GM23338 (cell line): ENCODE measurements at regions not wholly inside any gene's neighbourhood (a gene's known extent, or its start where the extent isn't known, plus 50 kb on each side); places are given as distances from the start of the nearest gene placed in this dataset.

Experiments used
- ATAC-seq: fragments of 200-7000 bp; cut with Tn5 transposase; 3 replicates; pipeline ENCODE4 v1.9.1; 2020
- DNase-seq: peaks from one replicate; pipeline ENCODE4 v3.0.0-alpha.2; 2015; ENCODE audit warnings: low spot score
- H2AFZ ChIP-seq: fragments of 200-600 bp; sonication (generic); 2 replicates; pipeline ENCODE4 v1.8.0; 2016; ENCODE audit warnings: antibody characterized with exemption, mild to moderate bottlenecking, moderate library complexity
- H3F3A ChIP-seq: fragments of 200-600 bp; sonication (generic); replicated peaks from 2 replicates; pipeline ENCODE4 v1.8.0; 2017; ENCODE audit warnings: antibody characterized with exemption, mixed run types, low read depth
- H3K27ac ChIP-seq: fragments of 200-600 bp; sonication (generic); 2 replicates; pipeline ENCODE4 v1.6.1; 2016; ENCODE audit warnings: low read depth
- H3K27me3 ChIP-seq: fragments of 200-600 bp; sonication (generic); 2 replicates; pipeline ENCODE4 v1.8.0; 2016; ENCODE audit warnings: mild to moderate bottlenecking, mixed run types, moderate library complexity; ENCODE audit not compliant: insufficient read depth
- H3K36me3 ChIP-seq: fragments of 200-600 bp; sonication (generic); 2 replicates; pipeline ENCODE4 v1.8.0; 2016; ENCODE audit warnings: mild to moderate bottlenecking; ENCODE audit not compliant: insufficient read depth
- H3K4me1 ChIP-seq: fragments of 200-600 bp; sonication (generic); 2 replicates; pipeline ENCODE4 v1.8.0; 2016; ENCODE audit warnings: mild to moderate bottlenecking, moderate library complexity; ENCODE audit not compliant: insufficient read depth
- H3K4me2 ChIP-seq: fragments of 200-600 bp; sonication (generic); 2 replicates; pipeline ENCODE4 v1.7.1; 2017; ENCODE audit warnings: mixed run types
- H3K4me3 ChIP-seq: fragments of 200-600 bp; sonication (generic); 2 replicates; pipeline ENCODE4 v1.6.1; 2016; ENCODE audit warnings: mixed run types
- H3K79me2 ChIP-seq: fragments of 200-600 bp; sonication (generic); replicated peaks from 2 replicates; pipeline ENCODE4 v1.8.0; 2017; ENCODE audit warnings: mild to moderate bottlenecking; ENCODE audit not compliant: insufficient read depth
- H3K9me2 ChIP-seq: fragments of 200-600 bp; sonication (generic); 2 replicates; pipeline ENCODE4 v1.8.0; 2017; ENCODE audit not compliant: insufficient read depth
- H4K20me1 ChIP-seq: fragments of 200-600 bp; sonication (generic); replicated peaks from 2 replicates; pipeline ENCODE4 v1.8.0; 2017; ENCODE audit warnings: mild to moderate bottlenecking; ENCODE audit not compliant: insufficient read depth
- H3K27ac Mint-ChIP-seq: 2 replicates; pipeline ENCODE4 v1.8.0; 2020; ENCODE audit warnings: inconsistent platforms, mild to moderate bottlenecking, moderate library complexity, mixed read lengths
- H3K27me3 Mint-ChIP-seq: 3 replicates; pipeline ENCODE4 v1.8.0; 2022; ENCODE audit warnings: low read depth, mild to moderate bottlenecking, moderate library complexity, mixed read lengths, inconsistent platforms; ENCODE audit not compliant: insufficient read depth, poor library complexity
- H3K36me3 Mint-ChIP-seq: 3 replicates; pipeline ENCODE4 v1.8.0; 2021; ENCODE audit warnings: low read depth, mild to moderate bottlenecking, inconsistent platforms, moderate library complexity, mixed read lengths
- H3K4me1 Mint-ChIP-seq: 3 replicates; pipeline ENCODE4 v1.8.0; 2020; ENCODE audit warnings: mild to moderate bottlenecking, inconsistent platforms, mixed read lengths
- H3K4me3 Mint-ChIP-seq: 3 replicates; pipeline ENCODE4 v1.8.0; 2021; ENCODE audit warnings: moderate library complexity, mild to moderate bottlenecking, inconsistent platforms, mixed read lengths
- H3K9me3 Mint-ChIP-seq: 3 replicates; pipeline ENCODE4 v1.8.0; 2020; ENCODE audit warnings: moderate library complexity, mild to moderate bottlenecking, inconsistent platforms, mixed read lengths
- CREB1 ChIP-seq: fragments of 250-450 bp; sonication (Bioruptor Pico); IDR thresholded peaks from 2 replicates; pipeline ENCODE4 v1.5.0; 2020; ENCODE audit warnings: low read depth, mild to moderate bottlenecking, moderate library complexity
- ETS1 ChIP-seq: IDR thresholded peaks from 2 replicates; pipeline ENCODE4 v1.6.1; 2016; ENCODE audit warnings: antibody characterized with exemption
- EZH2 ChIP-seq: fragments of 200-600 bp; sonication (generic); IDR thresholded peaks from one replicate; pipeline ENCODE4 v1.8.0; 2017; ENCODE audit warnings: antibody characterized with exemption, mild to moderate bottlenecking, low read depth; ENCODE audit not compliant: unreplicated experiment
- EZH2phosphoT487 ChIP-seq: fragments of 200-600 bp; sonication (generic); IDR thresholded peaks from one replicate; pipeline ENCODE4 v1.8.1; 2018; ENCODE audit warnings: antibody characterized with exemption; ENCODE audit not compliant: unreplicated experiment
- NANOG ChIP-seq: IDR thresholded peaks from 2 replicates; pipeline ENCODE4 v1.6.1; 2016; ENCODE audit warnings: antibody characterized with exemption, borderline replicate concordance
- STAT1 ChIP-seq: IDR thresholded peaks from one replicate; pipeline ENCODE4 v1.6.1; 2016; ENCODE audit warnings: antibody characterized with exemption; ENCODE audit not compliant: unreplicated experiment
- ZNF114 ChIP-seq: fragments of 250-450 bp; sonication (Bioruptor Pico); IDR thresholded peaks from 2 replicates; pipeline ENCODE4 v1.5.0; 2020; ENCODE audit warnings: mild to moderate bottlenecking, moderate library complexity
- ZNF331 ChIP-seq: fragments of 250-450 bp; sonication (Bioruptor Pico); IDR thresholded peaks from 2 replicates; pipeline ENCODE4 v1.5.0; 2020; ENCODE audit warnings: low read depth, mild to moderate bottlenecking, moderate library complexity
- TF ChIP-seq, protein P1 (sequence below), 2 experiments: fragments of 200-600 bp in 1 of 2; sonication (generic) in 1 of 2; conservative IDR thresholded peaks; 2 replicates each; pipeline versions ENCODE4 v1.5.1 to v1.6.1; 2016 to 2017; ENCODE audit warnings: antibody characterized with exemption in 2 of 2, low read depth in 2 of 2, mild to moderate bottlenecking in 2 of 2, moderate library complexity in 1 of 2

- Histone ChIP-seq H3K4me2 (no peak overlapping the region), H2AFZ (no peak overlapping the region), H3K4me1 (no peaks in the 10 kb centered on the region), H3K27me3 (no peaks in the 10 kb centered on the region), H3F3A (no peaks in the 10 kb centered on the region), H3K27ac (no peak overlapping the region), H3K79me2 (no peaks in the 10 kb centered on the region), H3K4me3 (no peak overlapping the region), H3K9me2 (no peaks in the 10 kb centered on the region; the same call in 1 of the 2 replicates), H4K20me1 (no peaks in the 10 kb centered on the region), H3K36me3 (no peaks in the 10 kb centered on the region)
- Mint-ChIP-seq H3K4me1 (peaks cover 7% of the 10 kb centered on the region; the same call in 1 of the 3 replicates), H3K27me3 (no peaks in the 10 kb centered on the region), H3K9me3 (peaks cover 3% of the 10 kb centered on the region; the same call in 2 of the 3 replicates), H3K4me3 (no peak overlapping the region), H3K36me3 (no peaks in the 10 kb centered on the region), H3K27ac (no peak overlapping the region)
- no peak for TF ChIP-seq ETS1
- TF ChIP-seq, protein P1, sequence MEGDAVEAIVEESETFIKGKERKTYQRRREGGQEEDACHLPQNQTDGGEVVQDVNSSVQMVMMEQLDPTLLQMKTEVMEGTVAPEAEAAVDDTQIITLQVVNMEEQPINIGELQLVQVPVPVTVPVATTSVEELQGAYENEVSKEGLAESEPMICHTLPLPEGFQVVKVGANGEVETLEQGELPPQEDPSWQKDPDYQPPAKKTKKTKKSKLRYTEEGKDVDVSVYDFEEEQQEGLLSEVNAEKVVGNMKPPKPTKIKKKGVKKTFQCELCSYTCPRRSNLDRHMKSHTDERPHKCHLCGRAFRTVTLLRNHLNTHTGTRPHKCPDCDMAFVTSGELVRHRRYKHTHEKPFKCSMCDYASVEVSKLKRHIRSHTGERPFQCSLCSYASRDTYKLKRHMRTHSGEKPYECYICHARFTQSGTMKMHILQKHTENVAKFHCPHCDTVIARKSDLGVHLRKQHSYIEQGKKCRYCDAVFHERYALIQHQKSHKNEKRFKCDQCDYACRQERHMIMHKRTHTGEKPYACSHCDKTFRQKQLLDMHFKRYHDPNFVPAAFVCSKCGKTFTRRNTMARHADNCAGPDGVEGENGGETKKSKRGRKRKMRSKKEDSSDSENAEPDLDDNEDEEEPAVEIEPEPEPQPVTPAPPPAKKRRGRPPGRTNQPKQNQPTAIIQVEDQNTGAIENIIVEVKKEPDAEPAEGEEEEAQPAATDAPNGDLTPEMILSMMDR (conservative IDR thresholded peaks at IDR 0.05; ENCODE audit: low read depth in 2 of 2): no peak
- ATAC-seq: no peak
- DNase-seq: no peak
These were observed 119.8 kb upstream of the PHACTR1 start for GRCh38 chr6:12596731-12597130.

DNA sequence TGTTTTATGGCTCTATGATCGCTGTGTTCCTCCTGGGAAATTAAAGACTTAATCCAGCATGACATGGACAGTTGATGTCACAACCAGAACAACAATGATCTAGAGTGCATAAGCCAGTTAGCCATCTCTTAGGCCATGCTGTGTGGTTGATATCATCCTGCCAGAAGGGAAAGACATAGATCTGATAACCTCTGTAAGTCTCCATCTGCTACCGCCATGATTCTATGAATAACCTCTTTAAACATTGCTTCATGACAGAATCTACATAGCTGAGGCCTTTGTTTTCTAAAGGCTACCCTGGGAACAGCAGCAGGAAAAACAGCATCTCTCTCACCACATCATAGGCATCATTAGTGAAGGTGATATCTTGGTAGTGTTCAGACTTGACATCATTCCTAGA, 117.6 kb upstream of the PHACTR1 start:
- H3K36me3 Mint-ChIP-seq: no peaks in the 10 kb centered on the region
- no peaks in the 10 kb centered on the region for H3F3A ChIP-seq
- H3K27ac ChIP-seq: no peak overlapping the region
- no peaks in the 10 kb centered on the region for H3K27me3 Mint-ChIP-seq
- H4K20me1 ChIP-seq: no peaks in the 10 kb centered on the region
- no peaks in the 10 kb centered on the region for H3K27me3 ChIP-seq
- H3K4me3 ChIP-seq: no peak overlapping the region
- no peak for ATAC-seq
- DNase-seq: no peak
- no peaks in the 10 kb centered on the region for H3K4me1 ChIP-seq
- H3K27ac Mint-ChIP-seq: no peak overlapping the region
- no peaks in the 10 kb centered on the region for H3K36me3 ChIP-seq
- H3K9me2 ChIP-seq: no peaks in the 10 kb centered on the region; the same call in 1 of the 2 replicates
- no peaks in the 10 kb centered on the region for H3K9me3 Mint-ChIP-seq
- H3K79me2 ChIP-seq: no peaks in the 10 kb centered on the region
- TF ChIP-seq ETS1 (no peak), NANOG (no peak), EZH2 (no peak), ZNF114 (CRISPR knock-in tag) (no peak), EZH2phosphoT487 (no peak), CREB1 (CRISPR knock-in tag) (no peak), STAT1 (no peak), ZNF331 (CRISPR knock-in tag) (no peak)
- TF ChIP-seq, protein P1 (conservative IDR thresholded peaks at IDR 0.05; ENCODE audit: low read depth in 2 of 2): no peak
- no peak overlapping the region for H2AFZ ChIP-seq
- no peak overlapping the region for H3K4me2 ChIP-seq
- H3K4me3 Mint-ChIP-seq: no peak overlapping the region
- H3K4me1 Mint-ChIP-seq: peaks cover 8% of the 10 kb centered on the region; the same call in 2 of the 3 replicates
